NCI-H2196 treated with DMSO at 0.1 percent for 48 hours (cell line): ENCODE measurements at regions not wholly inside any gene's neighbourhood (a gene's known extent, or its start where the extent isn't known, plus 50 kb on each side); places are given as distances from the start of the nearest gene placed in this dataset.

ENCODE experiments used
- DNase-seq: peaks from one replicate; lab custom pipeline; 2025; ENCODE audit not compliant: unreplicated experiment; lab: John Stamatoyannopoulos, UW

GRCh38 chr1:221184131-221184794 is 305.0 kb downstream of the HLX start:
- no peak for DNase-seq

DNA sequence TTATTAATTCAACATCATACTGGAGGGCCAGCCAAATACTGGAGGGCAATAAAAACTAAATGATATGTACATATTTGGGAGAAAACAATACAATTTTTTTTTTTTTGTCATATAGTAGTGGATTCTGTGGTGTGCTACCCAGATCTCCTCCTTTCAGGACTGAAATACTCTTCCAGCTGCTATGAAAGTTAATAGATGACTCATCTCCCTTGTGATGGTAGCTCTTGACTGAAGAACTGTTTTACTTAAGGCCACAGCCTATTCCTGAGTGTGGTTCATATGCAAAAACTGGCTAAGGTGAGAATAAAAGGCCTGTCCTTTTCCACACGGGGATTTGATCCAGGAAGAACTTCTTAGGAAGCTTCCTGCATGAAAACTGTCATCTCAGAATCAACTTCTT is 307.9 kb downstream of the HLX start:
- DNase-seq, result no peak

DNA sequence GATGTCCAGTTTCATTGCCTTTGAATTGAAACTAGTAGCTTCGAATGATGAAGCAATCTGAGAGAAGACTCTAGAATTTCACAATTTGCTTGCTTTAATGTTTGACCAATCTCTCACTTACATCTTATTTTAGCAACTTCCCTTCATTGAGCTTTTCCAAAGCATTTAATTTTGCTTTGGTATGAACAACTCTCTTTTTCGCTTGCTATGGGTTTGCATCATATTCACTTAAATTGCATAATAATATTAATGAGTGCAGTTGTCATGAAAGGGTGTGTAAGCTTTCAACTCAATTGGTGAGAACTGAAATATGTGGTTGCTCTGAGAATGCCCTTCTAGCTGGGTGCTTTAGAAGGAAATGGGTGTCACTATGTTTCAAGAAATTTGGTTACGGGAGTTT is 309.2 kb downstream of the HLX start:
- no peak for DNase-seq

DNA sequence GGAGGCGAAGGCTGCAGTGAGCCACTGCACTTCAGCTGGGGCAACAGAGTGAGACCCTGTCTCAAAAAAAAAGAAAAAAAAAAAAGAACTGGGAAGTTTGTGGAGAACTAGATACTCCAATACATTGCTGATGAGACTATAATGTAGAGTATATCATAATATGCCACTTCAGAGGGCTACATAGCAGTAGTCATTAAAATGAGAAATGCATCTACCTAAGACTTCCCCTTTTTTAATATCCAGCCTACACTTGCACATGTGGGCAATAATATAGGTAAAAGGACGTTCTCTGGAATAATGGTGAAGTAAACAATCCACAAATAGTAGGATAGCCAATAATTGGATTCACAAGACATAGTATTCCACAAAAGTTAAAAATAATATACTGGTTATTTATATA is 311.0 kb downstream of the HLX start:
- DNase-seq, result no peak

DNA sequence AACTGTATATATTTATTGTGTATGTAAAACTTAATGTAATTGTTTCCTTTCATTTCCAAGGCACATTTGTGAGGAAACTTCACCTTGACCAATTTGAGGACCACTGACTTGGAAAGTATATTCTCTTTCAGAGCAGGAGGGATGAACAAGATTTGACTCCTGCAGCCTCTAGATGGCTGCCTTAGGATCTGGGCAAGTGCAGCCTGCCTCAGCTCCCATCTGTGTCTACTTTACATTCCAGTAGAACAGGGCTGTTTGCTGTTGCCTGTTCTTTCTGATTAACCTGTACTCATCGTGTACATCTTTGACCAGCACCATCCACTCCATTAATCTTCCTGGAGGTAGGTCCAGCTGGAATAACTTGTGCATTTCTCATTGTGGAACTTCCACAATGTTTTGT is 312.8 kb downstream of the HLX start:
- DNase-seq, result no peak

DNA sequence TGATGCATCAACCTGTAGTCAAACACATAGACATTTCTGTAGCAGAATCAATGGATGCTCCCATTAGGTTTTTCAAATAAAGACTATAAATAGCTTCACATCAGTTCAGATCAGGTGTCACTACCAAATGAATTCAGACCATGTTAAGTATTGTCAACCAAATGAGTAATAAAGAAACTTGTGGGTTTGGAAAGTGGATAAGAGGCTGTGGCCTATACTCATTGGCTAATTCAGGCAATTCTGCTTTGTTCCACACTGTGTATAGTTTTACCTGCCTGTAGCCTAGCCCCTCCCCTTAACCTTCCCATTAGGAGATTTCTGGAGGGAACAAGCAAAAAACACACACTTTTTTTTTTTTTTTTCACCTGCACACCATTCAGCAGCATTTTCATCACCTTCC is 321.2 kb downstream of the HLX start:
- DNase-seq, result no peak

DNA sequence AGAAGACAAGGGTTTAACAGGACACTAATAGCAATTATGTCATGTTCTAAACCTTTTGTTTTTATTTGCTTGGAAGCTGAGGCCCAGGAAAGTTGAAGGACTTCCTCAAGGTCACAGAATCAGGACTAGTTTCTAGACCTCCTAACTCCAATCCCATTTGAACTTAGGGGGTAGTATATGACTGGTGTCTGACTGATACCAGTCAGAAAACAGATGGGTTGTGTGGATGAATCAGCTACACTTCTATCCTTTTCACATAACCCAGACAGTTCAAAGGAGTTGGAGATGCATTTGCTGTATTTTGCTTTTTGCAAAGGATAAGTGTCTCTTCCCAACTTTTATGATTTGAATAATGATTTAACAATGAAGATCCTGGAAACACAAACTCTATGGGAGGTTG is 322.5 kb downstream of the HLX start:
- no peak for DNase-seq

- DNase-seq, result no peak
These were observed 324.2 kb downstream of the HLX start for GRCh38 chr1:221203224-221204054.

DNA sequence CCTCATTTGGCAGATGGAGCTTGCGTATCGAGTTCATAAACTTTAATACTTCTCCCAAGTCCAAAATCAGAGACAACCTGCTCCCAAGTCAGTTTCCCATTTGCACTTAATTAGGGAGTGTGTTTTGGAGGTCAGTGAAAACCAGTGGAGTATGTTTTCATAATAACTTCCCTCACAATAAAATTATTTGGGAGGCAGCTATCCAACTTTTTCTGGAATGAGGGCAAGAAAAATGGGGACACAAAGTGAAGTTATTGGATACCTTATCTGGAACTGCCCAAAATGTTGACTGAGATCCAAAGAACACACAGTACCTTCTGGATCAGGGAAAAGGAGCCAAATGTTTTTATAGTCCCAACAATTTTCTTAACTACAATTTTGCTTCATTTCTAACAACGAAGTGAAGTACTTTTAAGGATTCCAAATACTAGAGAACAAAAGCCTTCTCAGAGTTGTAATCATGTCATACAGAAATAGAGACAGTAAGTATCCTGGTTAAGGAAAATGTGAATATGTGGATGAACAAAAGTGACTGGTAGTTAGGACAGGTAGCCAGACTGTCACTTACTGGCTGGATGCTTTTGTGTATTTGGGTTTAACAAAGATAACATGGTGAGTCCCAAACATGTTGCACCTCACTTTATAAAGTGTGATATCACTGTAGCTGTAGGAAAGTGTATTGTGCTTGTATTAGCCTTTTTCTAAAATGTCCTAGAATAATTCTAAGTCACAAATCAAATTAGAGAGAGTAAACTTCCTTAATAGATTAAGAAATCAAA is 325.0 kb downstream of the HLX start:
- no peak for DNase-seq

GRCh38 chr1:221206076-221206475 is 326.8 kb downstream of the HLX start:
- DNase-seq, result no peak

- DNase-seq, result no peak
These were observed 333.7 kb downstream of the HLX start for GRCh38 chr1:221212926-221213325.

- DNase-seq, result no peak
These were observed 337.8 kb downstream of the HLX start for GRCh38 chr1:221217029-221217428.

GRCh38 chr1:221223281-221223680 is 344.0 kb downstream of the HLX start:
- no peak for DNase-seq

GRCh38 chr1:221227460-221227859 is 348.2 kb downstream of the HLX start:
- no peak for DNase-seq

- DNase-seq, result no peak
These were observed 348.7 kb downstream of the HLX start for GRCh38 chr1:221227872-221228337.

- no peak for DNase-seq
These were observed 349.4 kb downstream of the HLX start for GRCh38 chr1:221228594-221228993.

- no peak for DNase-seq
These were observed 351.4 kb downstream of the HLX start for GRCh38 chr1:221230605-221231004.

DNA sequence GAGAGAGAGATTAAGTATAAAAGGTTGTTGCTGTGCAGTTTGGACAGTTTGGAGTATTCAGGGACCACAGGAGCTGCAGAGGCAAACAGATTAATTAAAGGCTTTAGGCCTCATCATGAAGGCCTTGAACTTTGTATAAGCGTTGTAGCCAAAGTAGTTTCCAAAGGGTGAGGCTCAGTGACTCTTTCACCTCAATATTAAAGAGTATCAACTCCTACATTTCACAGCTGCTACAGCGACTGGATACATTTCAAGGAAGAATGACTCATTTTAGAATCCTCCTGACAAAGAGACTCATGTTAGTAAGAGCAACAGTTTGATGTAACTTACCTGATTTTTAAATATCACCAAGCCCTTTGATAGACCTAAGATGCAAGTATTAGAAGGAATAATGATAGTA is 355.5 kb downstream of the HLX start:
- DNase-seq, result no peak

DNA sequence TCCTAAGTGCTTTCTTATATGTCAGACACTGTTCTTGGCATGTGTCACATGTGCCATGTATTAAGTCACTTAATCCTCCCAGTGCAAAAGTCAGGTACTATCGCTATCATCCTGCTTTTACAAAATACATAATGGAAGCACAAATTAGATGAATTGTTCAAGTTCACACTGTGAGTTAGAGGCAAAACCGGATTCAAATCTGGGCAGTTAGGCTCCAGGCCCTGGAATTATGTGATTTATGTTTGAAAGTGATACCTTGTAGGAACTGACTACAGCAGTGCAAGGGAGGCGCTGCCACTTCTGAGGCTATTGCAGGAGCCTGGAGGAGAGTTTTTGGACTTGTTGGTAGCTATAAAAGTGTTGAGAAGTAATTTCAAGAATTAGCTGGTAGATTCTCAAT is 358.3 kb downstream of the HLX start:
- DNase-seq, result no peak

DNA sequence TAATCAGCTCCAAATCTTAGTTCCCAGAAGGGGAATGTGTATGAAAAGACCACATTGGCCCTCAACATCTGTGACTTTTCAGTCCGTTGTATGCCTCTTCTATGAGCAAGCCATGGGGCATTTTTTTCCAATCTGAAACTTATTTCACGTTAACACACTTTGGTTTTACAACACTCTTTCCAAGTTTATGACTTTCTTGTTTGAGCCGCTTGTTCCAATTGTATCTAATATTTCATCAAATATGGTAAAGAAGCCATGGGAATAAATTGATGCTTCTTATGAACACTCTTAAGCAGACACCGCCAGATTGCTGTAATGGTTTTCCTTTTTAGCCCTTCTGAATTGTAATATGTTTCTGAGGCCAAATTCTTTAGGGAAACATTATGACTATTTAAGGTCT is 359.9 kb downstream of the HLX start:
- DNase-seq, result no peak

DNA sequence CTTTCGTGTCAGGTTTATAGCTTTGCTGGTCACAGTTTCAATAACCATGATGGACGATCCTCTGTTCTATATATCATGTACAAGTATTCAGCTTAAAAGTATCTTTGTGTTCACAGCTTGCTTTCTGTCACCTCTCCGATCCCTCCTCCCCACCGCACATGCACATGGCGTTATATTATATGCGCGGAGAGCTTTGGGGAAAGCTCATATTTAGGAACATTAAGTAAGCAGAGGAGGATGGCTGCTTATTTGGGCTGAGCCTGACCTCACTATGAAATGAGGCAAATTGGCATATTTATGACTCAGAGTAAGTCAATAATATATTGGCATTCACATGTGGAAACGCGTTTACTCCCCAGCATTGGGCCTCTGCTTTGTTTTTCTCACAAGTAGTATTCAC is 360.5 kb downstream of the HLX start:
- DNase-seq, result no peak

GRCh38 chr1:221240690-221241089 is 361.4 kb downstream of the HLX start:
- no peak for DNase-seq
